NT2/D1 (cell line): ENCODE measurements at regions not wholly inside any gene's neighbourhood (a gene's known extent, or its start where the extent isn't known, plus 50 kb on each side); places are given as distances from the start of the nearest gene placed in this dataset.

Source experiments
- SUZ12 ChIP-seq: IDR thresholded peaks from 2 replicates; pipeline ENCODE4 v1.6.1; 2011; ENCODE audit not compliant: insufficient read length, insufficient read depth; ENCODE audit errors: extremely low read depth
- YY1 ChIP-seq: IDR thresholded peaks from 2 replicates; pipeline ENCODE4 v1.6.1; 2011; ENCODE audit not compliant: insufficient read length, insufficient read depth
- ZNF274 ChIP-seq: IDR thresholded peaks from 2 replicates; pipeline ENCODE4 v1.6.1; 2011; ENCODE audit warnings: mild to moderate bottlenecking, low read depth, low read length

GRCh38 chr6:8829296-8829695 is 394.0 kb upstream of the SLC35B3 start:
- no peak for TF ChIP-seq YY1
- no peak for TF ChIP-seq SUZ12
- no peak for TF ChIP-seq ZNF274
